GM12878 (cell line): ENCODE measurements at regions not wholly inside any gene's neighbourhood (a gene's known extent, or its start where the extent isn't known, plus 50 kb on each side); places are given as distances from the start of the nearest gene placed in this dataset.

ENCODE experiments used
- NRF1 ChIP-seq: conservative IDR thresholded peaks from 2 replicates; pipeline ENCODE4 v1.6.1; 2011; ENCODE audit warnings: mild to moderate bottlenecking, low read depth, low read length, improper control_type of control experiment
- TF ChIP-seq, protein P1 (sequence below), 3 experiments: IDR thresholded peaks in 2 of 3; conservative IDR thresholded peaks in 1 of 3; 2 replicates each; pipeline ENCODE4 v1.5.1; 2011; ENCODE audit warnings: low read depth in 3 of 3, low read length in 3 of 3, mild to moderate bottlenecking in 3 of 3, control low read depth in 2 of 3, moderate library complexity in 2 of 3, inconsistent platforms in 1 of 3, mixed read lengths in 1 of 3; ENCODE audit not compliant: control insufficient read depth in 2 of 3, insufficient read depth in 1 of 3; ENCODE audit errors: extremely low read depth in 1 of 3

DNA sequence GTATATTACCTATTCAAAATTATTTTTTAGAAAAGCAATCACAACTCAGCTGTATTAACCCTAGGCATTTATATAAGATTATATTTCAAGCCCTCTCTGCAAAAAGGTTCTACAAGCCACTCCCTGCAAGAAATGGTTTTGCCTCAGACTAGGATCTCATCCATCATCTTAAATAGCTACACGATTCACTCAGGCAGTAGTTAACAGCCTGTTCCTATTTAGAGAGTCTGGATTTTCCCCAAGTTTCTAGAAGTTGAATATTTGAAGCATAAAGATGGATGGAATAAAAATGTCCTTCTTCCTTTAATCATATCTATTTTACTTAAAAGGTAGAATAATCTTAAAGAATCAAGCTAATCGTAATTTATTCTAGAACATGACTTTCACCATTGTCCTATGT is 167.1 kb upstream of the STK17B start:
- TF ChIP-seq, protein P1, sequence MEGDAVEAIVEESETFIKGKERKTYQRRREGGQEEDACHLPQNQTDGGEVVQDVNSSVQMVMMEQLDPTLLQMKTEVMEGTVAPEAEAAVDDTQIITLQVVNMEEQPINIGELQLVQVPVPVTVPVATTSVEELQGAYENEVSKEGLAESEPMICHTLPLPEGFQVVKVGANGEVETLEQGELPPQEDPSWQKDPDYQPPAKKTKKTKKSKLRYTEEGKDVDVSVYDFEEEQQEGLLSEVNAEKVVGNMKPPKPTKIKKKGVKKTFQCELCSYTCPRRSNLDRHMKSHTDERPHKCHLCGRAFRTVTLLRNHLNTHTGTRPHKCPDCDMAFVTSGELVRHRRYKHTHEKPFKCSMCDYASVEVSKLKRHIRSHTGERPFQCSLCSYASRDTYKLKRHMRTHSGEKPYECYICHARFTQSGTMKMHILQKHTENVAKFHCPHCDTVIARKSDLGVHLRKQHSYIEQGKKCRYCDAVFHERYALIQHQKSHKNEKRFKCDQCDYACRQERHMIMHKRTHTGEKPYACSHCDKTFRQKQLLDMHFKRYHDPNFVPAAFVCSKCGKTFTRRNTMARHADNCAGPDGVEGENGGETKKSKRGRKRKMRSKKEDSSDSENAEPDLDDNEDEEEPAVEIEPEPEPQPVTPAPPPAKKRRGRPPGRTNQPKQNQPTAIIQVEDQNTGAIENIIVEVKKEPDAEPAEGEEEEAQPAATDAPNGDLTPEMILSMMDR (IDR thresholded peaks at IDR 0.05 in 2 of 3, conservative IDR thresholded peaks at IDR 0.05 in 1 of 3; ENCODE audit: control insufficient read depth in 2 of 3, extremely low read depth in 1 of 3, insufficient read depth in 1 of 3, low read depth in 3 of 3, low read length in 3 of 3), result no peak
- TF ChIP-seq NRF1, result no peak
